GM12875 (cell line): ENCODE measurements at regions not wholly inside any gene's neighbourhood (a gene's known extent, or its start where the extent isn't known, plus 50 kb on each side); places are given as distances from the start of the nearest gene placed in this dataset.
"Not testable (repeated sequence)": the region's sequence is repeated elsewhere in the genome, so short reads cannot be mapped to it uniquely, and the experiment has no call there.

Source experiments
- H3K4me3 ChIP-seq: one replicate; pipeline ENCODE4 v1.5.1; 2011; ENCODE audit warnings: low read depth, low read length, control low read depth
- TF ChIP-seq, protein P1 (sequence below): IDR thresholded peaks from 2 replicates; pipeline ENCODE4 v1.5.1; 2011; ENCODE audit warnings: low read depth, mild to moderate bottlenecking, control low read depth, inconsistent platforms, low read length, moderate library complexity, borderline replicate concordance; ENCODE audit not compliant: insufficient read depth

DNA sequence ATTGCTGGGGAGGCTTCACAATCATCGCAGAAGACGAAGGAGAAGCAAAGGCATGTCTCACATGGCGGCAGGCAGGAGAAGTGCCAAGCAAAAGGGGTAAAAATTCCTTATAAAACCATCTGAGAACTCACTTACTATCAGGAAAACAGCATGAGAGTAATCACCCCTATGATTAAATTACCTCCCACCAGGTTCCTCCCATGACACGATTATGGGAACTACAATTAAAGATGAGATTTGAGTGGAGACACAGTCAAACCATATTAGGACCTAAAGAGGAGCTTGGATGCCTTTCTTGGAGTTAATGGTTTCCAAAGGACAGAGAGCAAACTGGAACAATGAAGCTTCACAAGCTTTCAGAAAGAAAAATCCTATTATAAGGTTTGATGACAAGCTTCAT lies 168.4 kb upstream of the SMARCAD1 start:
- H3K4me3 ChIP-seq = no peak overlapping the region
- TF ChIP-seq, protein P1, sequence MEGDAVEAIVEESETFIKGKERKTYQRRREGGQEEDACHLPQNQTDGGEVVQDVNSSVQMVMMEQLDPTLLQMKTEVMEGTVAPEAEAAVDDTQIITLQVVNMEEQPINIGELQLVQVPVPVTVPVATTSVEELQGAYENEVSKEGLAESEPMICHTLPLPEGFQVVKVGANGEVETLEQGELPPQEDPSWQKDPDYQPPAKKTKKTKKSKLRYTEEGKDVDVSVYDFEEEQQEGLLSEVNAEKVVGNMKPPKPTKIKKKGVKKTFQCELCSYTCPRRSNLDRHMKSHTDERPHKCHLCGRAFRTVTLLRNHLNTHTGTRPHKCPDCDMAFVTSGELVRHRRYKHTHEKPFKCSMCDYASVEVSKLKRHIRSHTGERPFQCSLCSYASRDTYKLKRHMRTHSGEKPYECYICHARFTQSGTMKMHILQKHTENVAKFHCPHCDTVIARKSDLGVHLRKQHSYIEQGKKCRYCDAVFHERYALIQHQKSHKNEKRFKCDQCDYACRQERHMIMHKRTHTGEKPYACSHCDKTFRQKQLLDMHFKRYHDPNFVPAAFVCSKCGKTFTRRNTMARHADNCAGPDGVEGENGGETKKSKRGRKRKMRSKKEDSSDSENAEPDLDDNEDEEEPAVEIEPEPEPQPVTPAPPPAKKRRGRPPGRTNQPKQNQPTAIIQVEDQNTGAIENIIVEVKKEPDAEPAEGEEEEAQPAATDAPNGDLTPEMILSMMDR = no peak

DNA sequence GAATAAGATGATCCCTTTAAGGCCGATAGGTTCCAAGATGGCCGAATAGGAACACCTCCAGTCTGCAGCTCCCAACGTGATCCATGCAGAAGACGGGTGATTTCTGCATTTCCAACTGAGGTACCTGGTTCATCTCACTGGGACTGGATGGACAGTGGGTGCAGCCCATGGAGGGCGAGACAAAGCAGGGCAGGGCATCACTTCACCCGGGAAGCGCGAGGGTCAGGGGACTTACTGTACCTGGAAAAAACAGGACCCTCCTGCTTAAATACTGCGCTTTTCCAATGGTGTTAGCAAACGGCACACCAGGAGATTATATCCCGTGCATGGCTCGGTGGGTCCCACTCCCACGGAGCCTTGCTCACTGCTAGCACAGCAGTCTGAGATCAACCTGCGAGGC lies 163.2 kb upstream of the SMARCAD1 start:
- H3K4me3 ChIP-seq = not testable (repeated sequence)

DNA sequence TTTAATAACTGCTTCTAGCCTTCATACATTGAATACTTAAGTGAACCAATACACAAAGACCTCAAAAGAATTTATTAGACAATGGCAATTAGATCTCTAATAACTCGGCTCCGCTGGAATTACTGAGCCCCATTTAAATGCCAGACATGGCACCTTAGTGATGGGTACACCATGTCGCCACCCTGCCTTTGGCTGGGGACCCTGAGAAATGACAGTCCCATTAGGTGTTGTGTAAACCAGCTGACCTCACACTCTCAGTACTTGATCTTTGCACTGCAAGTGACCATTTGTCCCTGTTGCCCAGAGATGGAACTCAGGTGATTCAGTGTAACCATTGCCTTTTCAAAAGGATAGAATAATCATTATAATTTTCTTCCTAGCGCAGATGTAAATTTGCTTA lies 144.6 kb upstream of the SMARCAD1 start:
- no peak overlapping the region for H3K4me3 ChIP-seq
- TF ChIP-seq, protein P1 = no peak

DNA sequence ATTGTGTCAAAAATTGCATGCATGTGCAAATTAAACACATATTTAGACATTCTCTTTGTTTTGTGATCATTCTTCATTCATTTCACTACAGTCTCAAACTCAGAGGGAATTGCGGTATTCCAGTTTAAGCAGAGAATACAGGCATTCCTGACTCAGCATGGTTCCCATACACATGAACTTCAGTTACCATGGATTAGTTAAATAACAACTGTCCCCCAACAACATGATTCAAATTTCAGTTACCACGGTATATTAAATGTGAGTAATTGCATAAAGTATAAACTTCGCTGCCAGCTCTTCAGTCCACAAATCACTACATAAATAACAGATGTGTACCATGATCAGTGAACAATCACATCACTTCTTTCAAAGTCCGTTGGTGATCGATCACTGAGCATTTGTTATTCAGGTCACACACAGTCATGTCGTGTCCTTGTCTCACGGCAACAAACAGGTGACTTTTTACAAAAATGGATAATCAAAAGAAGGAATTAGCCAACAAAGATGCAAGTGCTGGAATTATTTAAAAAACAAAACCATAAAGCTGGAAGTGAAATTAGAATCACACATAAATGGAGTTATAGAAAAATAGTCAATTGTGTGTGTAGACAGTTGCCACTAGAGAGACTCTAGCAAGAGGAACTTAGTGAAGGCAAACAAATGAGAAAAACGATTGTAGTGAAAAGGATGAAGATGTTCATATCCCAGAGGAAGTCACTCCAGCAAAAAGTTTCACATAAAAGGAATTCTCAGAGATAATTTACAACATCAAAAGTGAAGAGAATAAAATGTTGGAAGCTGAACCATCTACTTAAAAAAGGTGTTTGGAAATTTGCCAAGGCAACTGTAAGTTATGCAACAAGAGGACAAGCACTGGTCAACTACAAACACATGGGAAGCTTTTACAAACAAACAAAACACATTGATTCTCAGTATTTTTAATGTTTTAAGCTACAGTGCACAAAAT lies 138.6 kb upstream of the SMARCAD1 start:
- H3K4me3 ChIP-seq = no peak overlapping the region
- TF ChIP-seq, protein P1 = no peak

DNA sequence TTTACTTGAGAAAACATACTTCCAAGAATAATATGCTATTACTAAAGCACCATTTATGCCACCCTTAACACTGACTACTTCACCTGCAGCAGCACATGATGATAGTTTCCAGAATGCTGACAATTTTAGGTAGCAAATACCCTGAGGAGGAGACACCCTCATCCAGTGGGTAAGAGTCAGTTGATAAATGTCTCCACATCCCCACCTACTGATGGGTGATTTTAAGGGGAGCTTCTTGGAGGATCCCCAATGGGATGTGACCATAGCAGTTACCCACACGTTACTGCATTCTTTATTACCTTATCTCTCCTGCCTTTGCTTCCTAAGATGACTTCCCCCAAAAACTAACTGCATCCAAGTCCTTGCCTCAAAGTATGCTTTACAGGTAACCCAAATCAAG lies 131.2 kb upstream of the SMARCAD1 start:
- TF ChIP-seq, protein P1 = 0 out of 2 replicates have a peak, but pooled peaks have one; percentile 1
- H3K4me3 ChIP-seq = no peak overlapping the region

DNA sequence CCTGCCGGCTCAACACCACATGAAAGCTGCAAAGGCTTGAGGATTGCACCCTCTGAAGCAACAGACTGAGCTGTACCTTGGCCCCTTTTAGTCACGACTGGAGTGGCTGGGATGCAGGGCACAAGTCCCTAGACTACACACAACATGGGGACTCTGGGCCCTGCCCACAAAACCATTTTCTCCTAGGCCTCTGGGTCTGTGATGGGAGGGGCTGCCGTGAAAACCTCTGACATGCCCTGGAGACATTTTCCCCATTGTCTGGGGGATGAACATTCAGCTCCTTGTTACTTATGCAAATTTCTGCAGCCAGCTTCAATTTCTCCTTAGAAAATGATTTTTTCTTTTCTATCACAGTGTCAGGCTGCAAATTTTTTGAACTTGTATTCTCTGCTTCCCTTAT lies 123.5 kb upstream of the SMARCAD1 start:
- H3K4me3 ChIP-seq = no peak overlapping the region
- TF ChIP-seq, protein P1 = no peak

DNA sequence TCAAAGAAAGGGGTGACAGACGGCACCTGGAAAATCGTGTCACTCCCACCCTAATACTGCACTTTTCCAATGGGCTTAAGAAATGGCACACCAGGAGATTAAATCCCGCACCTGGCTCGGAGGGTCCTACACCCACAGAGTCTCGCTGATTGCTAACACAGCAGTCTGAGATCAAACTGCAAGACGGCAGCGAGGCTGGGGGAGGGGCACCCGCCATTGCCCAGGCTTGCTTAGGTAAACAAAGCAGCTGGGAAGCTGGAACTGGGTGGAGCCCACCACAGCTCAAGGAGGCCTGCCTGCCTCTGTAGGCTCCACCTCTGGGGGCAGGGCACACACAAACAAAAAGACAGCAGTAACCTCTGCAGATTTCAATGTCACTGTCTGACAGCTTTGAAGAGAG lies 108.5 kb upstream of the SMARCAD1 start:
- not testable (repeated sequence) for H3K4me3 ChIP-seq

DNA sequence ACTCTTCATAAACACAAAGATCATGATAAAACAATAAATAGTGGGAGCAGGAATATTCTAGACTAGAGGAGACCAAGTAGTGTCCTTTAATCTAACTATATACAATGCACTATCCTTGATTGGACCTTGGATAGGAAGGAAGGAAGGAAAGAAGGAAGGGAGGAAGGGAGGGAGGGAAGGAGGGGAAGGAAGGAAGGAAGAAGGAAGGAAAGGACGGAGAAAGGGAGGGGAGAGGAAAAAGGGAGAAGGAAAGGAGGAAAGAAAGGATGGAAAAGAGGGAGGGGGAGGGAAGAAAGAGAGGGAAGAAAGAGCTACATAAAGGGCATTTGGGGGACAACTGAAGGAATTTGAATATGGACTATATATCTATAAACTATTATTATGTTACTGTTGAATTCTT lies 95.0 kb upstream of the SMARCAD1 start:
- H3K4me3 ChIP-seq = no peak overlapping the region
- TF ChIP-seq, protein P1 = no peak
